GM21737 (cell line): ENCODE measurements at regions not wholly inside any gene's neighbourhood (a gene's known extent, or its start where the extent isn't known, plus 50 kb on each side); places are given as distances from the start of the nearest gene placed in this dataset.

Source experiments
- ATAC-seq: cut with Tn5 transposase; IDR thresholded peaks from one replicate; pipeline ENCODE4 v1.9.1; 2021; ENCODE audit warnings: mild to moderate bottlenecking, moderate library complexity; ENCODE audit not compliant: unreplicated experiment

GRCh38 chr9:26329974-26330373 is 562.6 kb downstream of the CAAP1 start:
- ATAC-seq = no peak

GRCh38 chr9:26326563-26326962 is 566.0 kb downstream of the CAAP1 start:
- ATAC-seq = peak; percentile 68

- ATAC-seq = no peak
Measured at GRCh38 chr9:26325444-26325829, 567.2 kb downstream of the CAAP1 start.

GRCh38 chr9:26324786-26325443 is 567.7 kb downstream of the CAAP1 start:
- ATAC-seq = no peak

GRCh38 chr9:26321935-26322334 is 570.7 kb downstream of the CAAP1 start:
- no peak for ATAC-seq

- ATAC-seq = no peak
Measured at GRCh38 chr9:26319859-26320258, 572.7 kb downstream of the CAAP1 start.

- ATAC-seq = no peak
Measured at GRCh38 chr9:26313108-26313507, 579.5 kb downstream of the CAAP1 start.

- no peak for ATAC-seq
Measured at GRCh38 chr9:26311463-26311995, 581.1 kb downstream of the CAAP1 start.

GRCh38 chr9:26310294-26310693 is 582.3 kb downstream of the CAAP1 start:
- ATAC-seq = no peak

GRCh38 chr9:26308328-26308727 is 584.3 kb downstream of the CAAP1 start:
- ATAC-seq = no peak

GRCh38 chr9:26301659-26302058 is 590.9 kb downstream of the CAAP1 start:
- ATAC-seq = no peak

GRCh38 chr9:26301046-26301445 is 591.6 kb downstream of the CAAP1 start:
- ATAC-seq = no peak

- ATAC-seq = no peak
Measured at GRCh38 chr9:26296910-26297572, 595.6 kb downstream of the CAAP1 start.

GRCh38 chr9:26292943-26293342 is 599.7 kb downstream of the CAAP1 start:
- ATAC-seq = no peak

GRCh38 chr9:26271495-26272122 is 593.4 kb upstream of the TUSC1 start:
- ATAC-seq = no peak

- ATAC-seq = no peak
Measured at GRCh38 chr9:26266146-26266793, 588.0 kb upstream of the TUSC1 start.

GRCh38 chr9:26264709-26265601 is 586.7 kb upstream of the TUSC1 start:
- no peak for ATAC-seq

- ATAC-seq = no peak
Measured at GRCh38 chr9:26263478-26263877, 585.2 kb upstream of the TUSC1 start.

- no peak for ATAC-seq
Measured at GRCh38 chr9:26262421-26263107, 584.3 kb upstream of the TUSC1 start.
